GM12872 (cell line): ENCODE measurements at regions not wholly inside any gene's neighbourhood (a gene's known extent, or its start where the extent isn't known, plus 50 kb on each side); places are given as distances from the start of the nearest gene placed in this dataset.

ENCODE experiments used
- CTCF ChIP-seq: IDR thresholded peaks from 3 replicates; pipeline ENCODE4 v1.5.1; 2011; ENCODE audit warnings: low read depth, mild to moderate bottlenecking, low read length, moderate library complexity; ENCODE audit not compliant: insufficient read depth

DNA sequence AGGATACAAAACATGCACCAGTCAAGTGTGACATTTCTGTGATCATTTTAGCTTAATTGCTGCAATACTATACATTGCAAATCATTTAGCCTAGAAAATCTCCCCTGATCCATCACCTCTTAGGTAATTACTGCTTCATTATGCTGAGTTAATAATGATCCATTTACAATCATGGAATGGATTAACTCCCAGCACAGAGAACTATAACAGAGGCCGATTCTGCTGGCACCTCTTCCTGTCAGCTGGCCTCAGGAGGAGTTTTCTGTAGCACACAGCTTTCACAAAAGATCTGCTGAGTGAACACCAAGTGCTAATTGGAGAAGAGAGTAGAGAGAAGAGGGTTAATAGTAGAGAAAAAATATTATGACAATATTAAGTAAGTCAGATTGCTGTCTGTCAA lies 591.8 kb upstream of the KIRREL3 start:
- no peak for TF ChIP-seq CTCF

DNA sequence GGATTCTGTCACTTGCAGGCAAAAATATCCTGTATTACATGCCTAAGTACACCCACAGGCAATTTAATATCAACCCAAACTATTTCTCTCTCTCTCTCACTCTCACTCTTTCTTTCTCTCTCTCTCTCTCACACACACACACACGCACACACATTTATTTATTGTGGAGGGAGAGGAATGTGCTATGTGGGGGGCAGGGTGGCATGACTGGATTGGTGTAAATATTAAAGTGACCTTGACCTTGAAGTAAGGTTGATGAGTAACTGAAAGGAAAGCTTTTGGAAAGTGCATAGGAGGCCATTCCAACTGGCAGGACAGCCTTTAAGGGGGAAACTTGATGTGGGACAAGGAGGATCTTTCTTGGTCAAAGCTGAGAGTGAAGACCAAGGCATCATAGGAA lies 589.7 kb upstream of the KIRREL3 start:
- TF ChIP-seq CTCF = no peak

GRCh38 chr11:127588431-127588830 lies 587.9 kb upstream of the KIRREL3 start:
- TF ChIP-seq CTCF = no peak

GRCh38 chr11:127587511-127587910 lies 586.9 kb upstream of the KIRREL3 start:
- no peak for TF ChIP-seq CTCF

GRCh38 chr11:127576210-127576609 lies 575.6 kb upstream of the KIRREL3 start:
- no peak for TF ChIP-seq CTCF

- no peak for TF ChIP-seq CTCF
Measured at GRCh38 chr11:127574478-127574877, 573.9 kb upstream of the KIRREL3 start.

DNA sequence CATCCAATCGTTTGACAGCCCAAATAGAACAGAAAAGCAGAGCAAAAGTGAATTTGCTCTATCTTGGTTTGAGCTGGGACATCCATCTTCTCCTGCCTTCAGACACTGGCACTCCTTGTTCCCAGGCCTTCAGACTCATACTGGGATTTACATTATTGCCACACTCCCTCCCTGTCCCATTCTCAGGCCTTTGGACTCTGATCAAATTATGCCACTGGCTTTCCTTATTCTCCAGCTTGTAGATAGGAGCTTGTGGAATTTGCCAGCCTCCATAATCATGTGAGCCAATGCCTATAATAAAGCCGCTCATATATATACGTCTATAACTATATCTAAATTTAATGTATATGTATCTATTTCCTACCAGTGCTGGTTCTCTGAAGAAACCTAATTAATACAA lies 568.3 kb upstream of the KIRREL3 start:
- no peak for TF ChIP-seq CTCF

DNA sequence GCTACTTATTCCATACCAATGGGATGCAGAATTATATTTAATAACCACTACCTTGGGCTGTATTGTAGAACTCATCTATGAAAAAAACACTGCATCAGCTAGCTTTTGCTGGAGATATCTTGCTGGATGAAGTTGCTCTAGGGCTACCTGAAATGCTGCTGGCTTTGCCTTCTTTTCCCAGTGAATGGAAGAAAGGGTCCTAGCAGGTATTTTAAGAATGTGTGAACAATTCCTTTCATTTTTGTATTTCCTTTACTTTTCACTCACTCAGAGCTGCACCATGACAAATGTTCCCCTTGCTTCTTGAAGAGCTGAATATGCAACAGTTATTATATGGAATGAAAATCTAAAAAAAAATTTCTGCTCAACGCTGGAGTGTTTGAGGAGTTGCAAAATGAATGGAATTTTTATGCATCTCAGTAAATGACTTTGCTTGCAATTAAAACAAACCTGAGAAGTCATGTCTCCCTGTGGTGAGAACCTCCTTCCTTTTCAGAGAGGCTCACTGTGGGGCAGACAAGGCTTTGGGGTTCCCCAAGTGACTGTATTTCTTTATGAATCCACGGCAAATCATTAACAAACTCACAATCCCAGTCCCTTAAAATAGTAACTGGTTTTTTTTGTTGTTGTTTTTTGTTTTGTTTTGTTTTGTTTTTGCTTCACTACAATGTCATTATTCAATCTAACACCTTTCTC lies 566.8 kb upstream of the KIRREL3 start:
- TF ChIP-seq CTCF = no peak
